Right atrium auricular region (tissue), 2 donors: ENCODE measurements at regions not wholly inside any gene's neighbourhood (a gene's known extent, or its start where the extent isn't known, plus 50 kb on each side); places are given as distances from the start of the nearest gene placed in this dataset.

Source experiments
- DNase-seq: peaks from one replicate; pipeline ENCODE4 v3.0.0-alpha.2; 2019; ENCODE audit warnings: low spot score
- H3K27ac ChIP-seq, 2 donors: fragments of 200-600 bp; sonication (generic); 1 replicate in 1 of 2; 2 replicates in 1 of 2; pipeline ENCODE4 v1.5.1; 2016 to 2019
- H3K27me3 ChIP-seq, 2 donors: fragments of 200-600 bp; sonication (generic); one replicate each; pipeline versions ENCODE4 v1.5.1 to v1.6.0; 2017 to 2019
- H3K36me3 ChIP-seq: fragments of 200-600 bp; sonication (generic); one replicate; pipeline ENCODE4 v1.5.1; 2016
- H3K4me1 ChIP-seq, 2 donors: fragments of 200-600 bp; sonication (generic); one replicate each; pipeline versions ENCODE4 v1.5.1 to v1.6.0; 2017 to 2019
- H3K4me3 ChIP-seq, 2 donors: fragments of 200-600 bp; sonication (generic); 1 replicate in 1 of 2; 2 replicates in 1 of 2; pipeline ENCODE4 v1.5.1; 2017 to 2019; ENCODE audit warnings: mild to moderate bottlenecking in 1 of 2, moderate library complexity in 1 of 2
- H3K9me3 ChIP-seq, 2 donors: fragments of 200-600 bp; sonication (generic); one replicate each; pipeline ENCODE4 v1.5.1; 2019
- TF ChIP-seq, protein P1 (sequence below), 2 donors: fragments of 200-600 bp; sonication (generic); IDR thresholded peaks; one replicate each; pipeline ENCODE4 v1.5.1; 2019; ENCODE audit warnings: antibody characterized with exemption in 2 of 2

DNA sequence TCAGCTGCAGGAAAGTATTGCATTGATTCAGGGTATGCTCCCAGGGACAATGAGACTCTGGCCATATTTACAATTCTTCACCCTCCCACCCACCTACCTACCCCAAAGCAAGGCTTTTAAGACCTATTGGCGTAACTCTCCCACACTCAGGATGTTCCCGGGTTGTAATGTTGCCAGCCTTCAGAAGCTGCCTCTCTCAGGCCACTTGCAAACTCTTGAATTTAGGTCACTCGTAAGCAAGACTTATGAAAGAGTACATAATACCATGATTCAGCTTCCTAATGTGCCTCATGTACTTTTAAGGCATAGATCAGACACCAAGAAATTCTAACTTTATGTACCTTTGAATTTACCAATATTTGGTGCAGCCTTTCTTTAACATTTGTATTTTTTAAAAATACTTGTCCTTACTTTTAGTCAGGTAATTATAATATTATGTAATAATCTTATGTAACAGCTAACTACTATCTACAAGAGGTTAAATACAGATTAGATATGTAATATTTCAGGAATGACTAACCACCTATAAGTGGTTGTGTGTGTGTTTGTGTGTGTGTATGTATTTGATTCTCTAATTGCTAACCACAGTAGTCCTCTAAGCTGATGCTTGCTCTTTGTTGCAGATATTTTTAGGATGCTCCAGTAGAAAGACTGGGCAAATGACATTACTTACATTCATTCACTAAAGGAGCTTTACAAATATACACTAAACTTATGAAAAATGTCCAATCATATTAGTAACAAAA, 630.5 kb upstream of the MEF2C start:
- Histone ChIP-seq H3K9me3 (no peaks in the 10 kb centered on the region), H3K4me3 (no peak overlapping the region), H3K4me1 (no peaks in the 10 kb centered on the region), H3K27me3 (no peaks in the 10 kb centered on the region), H3K27ac (no peak overlapping the region), H3K36me3 (no peaks in the 10 kb centered on the region)
- no peak for DNase-seq
- TF ChIP-seq, protein P1, sequence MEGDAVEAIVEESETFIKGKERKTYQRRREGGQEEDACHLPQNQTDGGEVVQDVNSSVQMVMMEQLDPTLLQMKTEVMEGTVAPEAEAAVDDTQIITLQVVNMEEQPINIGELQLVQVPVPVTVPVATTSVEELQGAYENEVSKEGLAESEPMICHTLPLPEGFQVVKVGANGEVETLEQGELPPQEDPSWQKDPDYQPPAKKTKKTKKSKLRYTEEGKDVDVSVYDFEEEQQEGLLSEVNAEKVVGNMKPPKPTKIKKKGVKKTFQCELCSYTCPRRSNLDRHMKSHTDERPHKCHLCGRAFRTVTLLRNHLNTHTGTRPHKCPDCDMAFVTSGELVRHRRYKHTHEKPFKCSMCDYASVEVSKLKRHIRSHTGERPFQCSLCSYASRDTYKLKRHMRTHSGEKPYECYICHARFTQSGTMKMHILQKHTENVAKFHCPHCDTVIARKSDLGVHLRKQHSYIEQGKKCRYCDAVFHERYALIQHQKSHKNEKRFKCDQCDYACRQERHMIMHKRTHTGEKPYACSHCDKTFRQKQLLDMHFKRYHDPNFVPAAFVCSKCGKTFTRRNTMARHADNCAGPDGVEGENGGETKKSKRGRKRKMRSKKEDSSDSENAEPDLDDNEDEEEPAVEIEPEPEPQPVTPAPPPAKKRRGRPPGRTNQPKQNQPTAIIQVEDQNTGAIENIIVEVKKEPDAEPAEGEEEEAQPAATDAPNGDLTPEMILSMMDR (IDR thresholded peaks at IDR 0.05): no peak

DNA sequence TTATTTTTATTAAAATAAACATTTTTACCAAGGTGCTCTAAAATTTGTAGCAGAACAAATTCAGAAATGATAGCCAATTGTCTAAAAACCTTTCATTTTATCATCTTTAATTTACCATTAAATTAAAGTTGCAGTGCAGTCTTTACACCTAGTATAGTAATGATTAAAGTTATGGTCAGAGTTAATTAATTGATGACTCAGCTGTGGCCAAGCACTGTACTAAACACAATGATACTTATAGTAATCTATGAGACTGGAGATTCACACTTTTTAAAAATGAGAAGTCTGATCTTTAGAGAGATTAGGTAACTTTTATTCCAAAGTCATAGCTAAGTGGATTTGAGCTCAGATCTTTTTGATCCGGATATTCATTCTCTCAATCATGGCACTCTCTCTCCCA, 621.1 kb upstream of the MEF2C start:
- H3K36me3 ChIP-seq: no peaks in the 10 kb centered on the region
- no peak for DNase-seq

DNA sequence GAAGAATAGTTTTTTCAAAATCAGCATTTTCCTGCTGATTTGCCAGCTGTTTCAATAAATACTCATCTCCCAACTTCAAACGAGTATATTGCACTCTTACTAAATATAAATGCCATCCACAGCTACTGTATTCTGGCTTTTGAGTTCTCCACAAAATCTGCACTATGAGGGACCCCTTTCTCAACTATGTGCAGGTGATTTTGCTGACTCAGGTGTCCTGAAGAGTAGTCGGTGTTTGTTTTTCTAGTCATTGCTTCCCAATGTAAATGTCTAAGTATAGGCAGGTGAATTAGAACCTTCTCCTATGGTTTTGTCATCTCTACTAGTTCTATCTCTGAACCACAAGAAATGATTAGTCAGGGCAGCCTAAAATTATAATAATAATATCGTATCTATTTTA, 616.8 kb upstream of the MEF2C start:
- H3K4me3 ChIP-seq: no peak overlapping the region
- no peaks in the 10 kb centered on the region for H3K36me3 ChIP-seq
- H3K9me3 ChIP-seq: no peaks in the 10 kb centered on the region
- H3K27ac ChIP-seq: no peak overlapping the region
- no peaks in the 10 kb centered on the region for H3K27me3 ChIP-seq
- no peaks in the 10 kb centered on the region for H3K4me1 ChIP-seq
- DNase-seq: no peak
- TF ChIP-seq, protein P1 (IDR thresholded peaks at IDR 0.05): no peak

More for the DNA sequence above, 621.1 kb upstream of the MEF2C start:
- Histone ChIP-seq H3K4me3 (no peak overlapping the region), H3K4me1 (no peaks in the 10 kb centered on the region), H3K27me3 (no peaks in the 10 kb centered on the region), H3K27ac (no peak overlapping the region), H3K9me3 (no peaks in the 10 kb centered on the region)
- TF ChIP-seq, protein P1 (IDR thresholded peaks at IDR 0.05): no peak

DNA sequence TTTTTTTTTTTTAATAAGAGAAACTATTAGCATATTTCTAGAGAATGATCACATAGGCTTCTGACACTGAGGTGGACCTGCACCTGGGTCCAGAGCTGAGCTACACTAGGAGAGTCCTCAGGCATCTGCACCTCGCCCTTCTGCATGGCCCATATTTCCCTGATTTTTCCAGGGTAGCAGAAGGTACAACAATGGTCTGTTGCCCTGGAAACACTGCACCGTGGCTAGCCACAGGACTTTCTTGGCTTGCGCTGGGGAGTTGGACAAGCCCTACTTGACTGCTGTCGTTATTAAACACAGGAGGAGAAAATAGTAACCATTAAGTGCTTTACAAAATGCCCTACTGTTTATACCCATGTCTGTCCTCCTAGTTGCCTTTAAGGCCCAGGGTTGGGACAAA, 615.7 kb upstream of the MEF2C start:
- H3K36me3 ChIP-seq: no peaks in the 10 kb centered on the region

DNA sequence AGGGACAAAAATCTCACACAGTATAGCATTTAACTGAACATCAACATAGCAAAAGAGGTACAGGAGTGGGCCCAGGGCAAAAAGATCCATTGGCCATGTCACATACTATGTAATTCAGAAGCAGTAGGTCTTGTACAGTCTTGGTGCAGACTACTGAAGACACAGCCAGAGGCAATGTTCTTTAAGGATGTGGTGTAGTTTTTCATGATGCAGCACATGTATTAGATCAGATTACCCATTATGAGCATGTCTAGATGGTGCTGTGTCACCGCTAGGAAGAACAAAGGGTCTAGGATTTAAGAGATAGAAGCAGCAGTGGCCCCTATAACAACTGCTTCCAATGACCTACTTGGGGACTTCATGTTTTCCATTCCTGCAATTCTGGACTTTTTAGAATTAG, 610.4 kb upstream of the MEF2C start:
- no peak for DNase-seq
- no peak overlapping the region for H3K27ac ChIP-seq
- TF ChIP-seq, protein P1 (IDR thresholded peaks at IDR 0.05): no peak
- H3K36me3 ChIP-seq: no peaks in the 10 kb centered on the region
- no peaks in the 10 kb centered on the region for H3K27me3 ChIP-seq
- no peaks in the 10 kb centered on the region for H3K9me3 ChIP-seq
- H3K4me3 ChIP-seq: no peak overlapping the region
- H3K4me1 ChIP-seq: no peaks in the 10 kb centered on the region

More for the DNA sequence above, 615.7 kb upstream of the MEF2C start:
- TF ChIP-seq, protein P1 (IDR thresholded peaks at IDR 0.05): no peak
- H3K4me1 ChIP-seq: no peaks in the 10 kb centered on the region
- no peak overlapping the region for H3K27ac ChIP-seq
- no peaks in the 10 kb centered on the region for H3K9me3 ChIP-seq
- DNase-seq: no peak
- H3K4me3 ChIP-seq: no peak overlapping the region
- no peaks in the 10 kb centered on the region for H3K27me3 ChIP-seq

DNA sequence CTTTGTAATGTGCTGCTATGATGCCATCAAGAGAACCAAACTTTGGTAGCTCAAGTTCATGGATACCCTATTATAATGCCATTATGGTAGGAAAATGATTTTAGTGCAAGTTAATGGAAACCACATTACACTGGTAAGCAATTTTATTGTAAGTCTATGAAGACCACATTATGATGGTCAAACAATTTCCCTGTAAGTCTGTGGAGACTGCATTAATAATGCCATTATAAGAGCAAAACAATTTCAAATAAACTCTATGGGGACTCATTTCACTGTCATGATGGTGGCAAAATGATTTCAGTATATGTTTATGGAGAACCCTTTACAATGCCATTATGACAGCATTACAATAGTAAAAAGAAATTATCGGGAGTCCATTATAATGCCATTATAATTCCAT, 602.0 kb upstream of the MEF2C start:
- Histone ChIP-seq H3K4me1 (no peaks in the 10 kb centered on the region), H3K9me3 (no peaks in the 10 kb centered on the region), H3K36me3 (no peaks in the 10 kb centered on the region), H3K27ac (no peak overlapping the region), H3K4me3 (no peak overlapping the region), H3K27me3 (no peaks in the 10 kb centered on the region)
- DNase-seq: no peak
- TF ChIP-seq, protein P1 (IDR thresholded peaks at IDR 0.05): no peak
